Esophagus muscularis mucosa (tissue), 3 donors: ENCODE measurements at regions not wholly inside any gene's neighbourhood (a gene's known extent, or its start where the extent isn't known, plus 50 kb on each side); places are given as distances from the start of the nearest gene placed in this dataset.

ENCODE experiments used
- CTCF ChIP-seq, 3 experiments: fragments of 200-600 bp in 2 of 3; fragments of 450-650 bp in 1 of 3; sonication (generic) in 2 of 3; IDR thresholded peaks; one replicate each; pipeline ENCODE4 v1.5.1; 2017 to 2019; ENCODE audit warnings: antibody characterized with exemption in 3 of 3, mild to moderate bottlenecking in 2 of 3, moderate library complexity in 1 of 3
- POLR2AphosphoS5 ChIP-seq, 2 donors: sonication (generic); formaldehyde crosslinking; IDR thresholded peaks; one replicate each; pipeline ENCODE4 v1.6.1; 2017; ENCODE audit warnings: antibody characterized with exemption in 2 of 2

DNA sequence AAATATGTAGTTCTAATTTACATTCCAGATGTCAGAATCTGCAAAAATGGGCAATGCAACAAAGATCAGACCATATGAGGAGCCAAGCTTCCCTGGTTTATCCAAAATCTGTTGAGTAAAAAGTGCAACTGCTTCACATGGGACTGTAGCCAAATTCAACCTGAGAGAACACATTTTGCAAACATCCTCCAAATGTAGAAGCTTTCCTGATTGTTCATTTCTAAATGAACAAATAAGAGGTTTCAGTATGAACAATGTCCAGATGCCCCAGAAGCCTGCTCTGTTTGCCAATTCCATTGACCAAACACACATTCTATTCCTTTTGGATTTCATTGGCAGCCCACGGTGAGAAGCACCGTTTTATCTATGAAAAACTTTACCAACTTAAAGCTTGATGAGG is 117.9 kb upstream of the OSR1 start:
- TF ChIP-seq CTCF (IDR thresholded peaks at IDR 0.05): no peak
- TF ChIP-seq POLR2AphosphoS5 (IDR thresholded peaks at IDR 0.05): no peak
